IMR-90 (cell line): ENCODE measurements at regions not wholly inside any gene's neighbourhood (a gene's known extent, or its start where the extent isn't known, plus 50 kb on each side); places are given as distances from the start of the nearest gene placed in this dataset.

Experiments used
- ATAC-seq: fragments of 200-7000 bp; cut with Tn5 transposase; 2 replicates; pipeline ENCODE4 v1.9.1; 2020; ENCODE audit warnings: low read depth, mild to moderate bottlenecking, moderate library complexity
- BruUV-seq: library from RNA; stranded (reverse); fragments of 400-500 nt; replicated peaks from 2 replicates; lab custom pipeline; 2021; lab: Mats Ljungman, UMichigan
- CTCF ChIA-PET: fragments of 300-600 bp; formaldehyde crosslinking; extraction: SDS; loops from one replicate; lab custom pipeline; 2021; ENCODE audit warnings: antibody characterized with exemption; lab: Yijun Ruan, JAX
- POLR2A ChIA-PET: fragments of 300-600 bp; sonication (Branson Sonifier 250); formaldehyde crosslinking; loops from one replicate; lab custom pipeline; 2022; ENCODE audit warnings: antibody characterized with exemption; ENCODE audit not compliant: unreplicated experiment; lab: Charles Lee
- DNase-seq: peaks from one replicate; pipeline ENCODE4 v3.0.0; 2013
- H2AFZ ChIP-seq: replicated peaks from 2 replicates; pipeline ENCODE3; 2013; ENCODE audit warnings: low read length, mild to moderate bottlenecking; ENCODE audit not compliant: poor library complexity
- H2AK5ac ChIP-seq: 2 replicates; pipeline ENCODE4 v1.6.1; 2013; ENCODE audit warnings: low read depth, low read length, inconsistent platforms
- H2AK9ac ChIP-seq: replicated peaks from 2 replicates; pipeline ENCODE3; 2013; ENCODE audit warnings: mild to moderate bottlenecking, low read depth, low read length, moderate library complexity; ENCODE audit not compliant: poor library complexity
- H2BK120ac ChIP-seq: 2 replicates; pipeline ENCODE4 v1.6.1; 2013; ENCODE audit warnings: low read depth, low read length, inconsistent platforms
- H2BK15ac ChIP-seq: 3 replicates; pipeline ENCODE4 v1.6.1; 2013; ENCODE audit warnings: low read depth, low read length, inconsistent platforms
- H2BK20ac ChIP-seq: 2 replicates; pipeline ENCODE4 v1.6.1; 2013; ENCODE audit warnings: low read depth, mild to moderate bottlenecking, inconsistent platforms, low read length, moderate library complexity
- H2BK5ac ChIP-seq: 2 replicates; pipeline ENCODE4 v1.6.1; 2013; ENCODE audit warnings: mild to moderate bottlenecking, low read depth, low read length, inconsistent platforms; ENCODE audit not compliant: poor library complexity, severe bottlenecking
- H3K14ac ChIP-seq: replicated peaks from 2 replicates; pipeline ENCODE4 v1.6.1; 2013; ENCODE audit warnings: low read depth, low read length, inconsistent platforms
- H3K18ac ChIP-seq: 2 replicates; pipeline ENCODE4 v1.6.1; 2013; ENCODE audit warnings: low read depth, low read length, control low read depth
- H3K23ac ChIP-seq: 2 replicates; pipeline ENCODE4 v1.6.1; 2013; ENCODE audit warnings: low read depth, low read length, inconsistent platforms
- H3K27ac ChIP-seq: 2 replicates; pipeline ENCODE4 v1.5.1; 2013; ENCODE audit warnings: mild to moderate bottlenecking, control low read depth, low read length; ENCODE audit not compliant: insufficient read depth
- H3K27me3 ChIP-seq: 2 replicates; pipeline ENCODE4 v1.6.1; 2013; ENCODE audit warnings: low read length; ENCODE audit not compliant: control insufficient read depth, insufficient read depth
- H3K36me3 ChIP-seq: 2 replicates; pipeline ENCODE4 v1.6.1; 2013; ENCODE audit warnings: low read length, mixed read lengths; ENCODE audit not compliant: control insufficient read depth, insufficient read depth
- H3K4ac ChIP-seq: 2 replicates; pipeline ENCODE4 v1.6.1; 2013; ENCODE audit warnings: low read depth, low read length, inconsistent platforms
- H3K4me1 ChIP-seq: 2 replicates; pipeline ENCODE4 v1.6.1; 2013; ENCODE audit warnings: low read length, mixed read lengths; ENCODE audit not compliant: control insufficient read depth, insufficient read depth
- H3K4me2 ChIP-seq: 2 replicates; pipeline ENCODE4 v1.6.1; 2013; ENCODE audit warnings: low read depth, mild to moderate bottlenecking, control low read depth, low read length, moderate library complexity
- H3K4me3 ChIP-seq: 2 replicates; pipeline ENCODE4 v1.5.1; 2013; ENCODE audit warnings: low read depth, mild to moderate bottlenecking, control low read depth, low read length, moderate library complexity; ENCODE audit not compliant: insufficient read depth
- H3K56ac ChIP-seq: 2 replicates; pipeline ENCODE4 v1.6.1; 2013; ENCODE audit warnings: low read length, inconsistent platforms; ENCODE audit not compliant: insufficient read depth; ENCODE audit errors: extremely low read depth
- H3K79me1 ChIP-seq, 2 experiments: 2 replicates each; pipeline ENCODE4 v1.6.1; 2013; ENCODE audit warnings: low read length in 2 of 2, inconsistent platforms in 1 of 2, low read depth in 1 of 2
- H3K9ac ChIP-seq: 2 replicates; pipeline ENCODE4 v1.6.1; 2013; ENCODE audit warnings: low read depth, low read length, control low read depth
- H3K9me1 ChIP-seq: 2 replicates; pipeline ENCODE4 v1.6.1; 2013; ENCODE audit warnings: low read length, inconsistent platforms; ENCODE audit not compliant: insufficient read depth
- H3K9me3 ChIP-seq: 2 replicates; pipeline ENCODE4 v1.6.1; 2013; ENCODE audit warnings: low read length; ENCODE audit not compliant: control insufficient read depth, insufficient read depth
- H4K20me1 ChIP-seq: 2 replicates; pipeline ENCODE4 v1.6.1; 2013; ENCODE audit warnings: low read length, inconsistent platforms; ENCODE audit not compliant: insufficient read depth
- H4K5ac ChIP-seq: 2 replicates; pipeline ENCODE4 v1.6.1; 2013; ENCODE audit warnings: mild to moderate bottlenecking, low read depth, low read length, control low read depth
- H4K8ac ChIP-seq, 2 experiments: 2 replicates each; pipeline ENCODE4 v1.6.1; 2013; ENCODE audit warnings: low read depth in 2 of 2, low read length in 2 of 2, control low read depth in 1 of 2, inconsistent platforms in 1 of 2
- H4K91ac ChIP-seq: 2 replicates; pipeline ENCODE4 v1.6.1; 2013; ENCODE audit warnings: low read depth, low read length, inconsistent platforms; ENCODE audit not compliant: insufficient read depth
- BHLHE40 ChIP-seq: fragments of 150-350 bp; IDR thresholded peaks from 2 replicates; pipeline ENCODE4 v1.6.1; 2016; ENCODE audit warnings: mild to moderate bottlenecking, low read depth, low read length
- CEBPB ChIP-seq: IDR thresholded peaks from 2 replicates; pipeline ENCODE4 v1.6.1; 2012; ENCODE audit warnings: low read depth, low read length, improper control_type of control experiment
- CHD1 ChIP-seq: IDR thresholded peaks from 2 replicates; pipeline ENCODE4 v1.6.1; 2012; ENCODE audit warnings: low read depth, low read length, improper control_type of control experiment
- FOS ChIP-seq: fragments of 150-350 bp; IDR thresholded peaks from 2 replicates; pipeline ENCODE4 v1.6.1; 2016; ENCODE audit warnings: low read depth, low read length
- MAFK ChIP-seq: IDR thresholded peaks from 2 replicates; pipeline ENCODE4 v1.6.1; 2012; ENCODE audit warnings: low read depth, low read length, improper control_type of control experiment
- MAZ ChIP-seq: IDR thresholded peaks from 2 replicates; pipeline ENCODE4 v1.6.1; 2012; ENCODE audit warnings: low read depth, mild to moderate bottlenecking, low read length, improper control_type of control experiment, moderate library complexity, borderline replicate concordance
- MXI1 ChIP-seq: IDR thresholded peaks from 2 replicates; pipeline ENCODE4 v1.6.1; 2012; ENCODE audit warnings: low read depth, mild to moderate bottlenecking, low read length, moderate library complexity, borderline replicate concordance
- NFE2L2 ChIP-seq: fragments of 150-350 bp; IDR thresholded peaks from 2 replicates; pipeline ENCODE4 v1.6.1; 2016; ENCODE audit warnings: low read depth, mild to moderate bottlenecking, low read length
- POLR2A ChIP-seq: IDR thresholded peaks from 2 replicates; pipeline ENCODE4 v1.6.1; 2012; ENCODE audit warnings: mild to moderate bottlenecking, low read depth, low read length
- RAD21 ChIP-seq: IDR thresholded peaks from 2 replicates; pipeline ENCODE4 v1.6.1; 2012; ENCODE audit warnings: low read length, improper control_type of control experiment
- RCOR1 ChIP-seq: IDR thresholded peaks from 2 replicates; pipeline ENCODE4 v1.6.1; 2012; ENCODE audit warnings: mild to moderate bottlenecking, low read length, improper control_type of control experiment; ENCODE audit not compliant: insufficient replicate concordance
- RFX5 ChIP-seq: IDR thresholded peaks from 2 replicates; pipeline ENCODE4 v1.8.0; 2012; ENCODE audit warnings: low read depth, mild to moderate bottlenecking, low read length, moderate library complexity
- SMC3 ChIP-seq: fragments of 150-350 bp; IDR thresholded peaks from 2 replicates; pipeline ENCODE4 v1.6.1; 2016; ENCODE audit warnings: low read depth, mild to moderate bottlenecking, antibody characterized with exemption, low read length, moderate library complexity
- WGBS, 2 experiments: methylation state at CpG; one replicate each; pipeline versions ENCODE4 v1.1.5 to v1.1.7; 2013; ENCODE audit warnings: missing lambda C conversion rate in 2 of 2; ENCODE audit not compliant: insufficient read length in 1 of 2; ENCODE audit errors: extremely low coverage in 2 of 2; 5-methylcytosine and 5-hydroxymethylcytosine counted together
- dilution Hi-C: fragments of 300-500 bp; cut with HindIII; formaldehyde crosslinking; loops from one replicate; pipeline ENCODE4 v1.14.3; 2018; ENCODE audit warnings: low sequenced_read_pairs; ENCODE audit not compliant: unreplicated experiment
- in situ Hi-C: fragments of 300-500 bp; cut with MboI; formaldehyde crosslinking; loops from 3 replicates; pipeline ENCODE4 v1.14.3; 2019; ENCODE audit warnings: low sequenced_read_pairs, inconsistent platforms, mixed read lengths
- intact Hi-C: fragments of 100-400 bp; cut with micrococcal nuclease; formaldehyde crosslinking; loops from 2 replicates; pipeline ENCODE4 v1.10.0; 2022
- TF ChIP-seq, protein P1 (sequence below): conservative IDR thresholded peaks from 2 replicates; pipeline ENCODE4 v1.5.1; 2012; ENCODE audit warnings: mild to moderate bottlenecking, low read depth, low read length, improper control_type of control experiment
- TF ChIP-seq, protein P2 (sequence below): fragments of 150-350 bp; IDR thresholded peaks from 2 replicates; pipeline ENCODE4 v1.6.1; 2016; ENCODE audit warnings: low read depth, mild to moderate bottlenecking, low read length, moderate library complexity, borderline replicate concordance
- TF ChIP-seq, protein P3 (sequence below): fragments of 150-350 bp; IDR thresholded peaks from 2 replicates; pipeline ENCODE4 v1.6.1; 2017; ENCODE audit warnings: mild to moderate bottlenecking, antibody characterized with exemption, low read length, low read depth

DNA sequence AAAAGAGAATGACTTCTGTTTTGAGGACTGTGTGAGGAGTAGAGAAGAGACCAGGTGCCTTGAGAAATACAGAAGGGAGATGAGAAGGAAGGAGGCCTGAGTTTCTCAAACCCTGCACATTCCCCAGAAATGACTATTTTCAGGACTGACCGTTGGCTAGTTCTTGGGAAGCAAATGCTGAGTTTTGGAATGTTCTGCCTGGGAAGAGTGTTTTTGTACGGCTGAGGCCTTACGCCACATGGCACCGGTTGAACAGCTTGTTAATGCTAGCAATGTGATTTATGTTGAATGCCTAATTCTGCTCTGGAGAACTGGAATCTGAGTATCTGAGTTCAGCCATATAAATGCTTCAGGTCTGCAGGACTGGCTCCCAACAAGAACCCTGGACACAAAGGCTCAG lies 152.7 kb upstream of the ADAMTS16 start:
- intact Hi-C loops, result no loop called here
- WGBS, 2 experiments, result no CpG with 5 or more reads among the region's 4 CpGs
- no peak overlapping the region for H4K8ac ChIP-seq
- dilution Hi-C loops, result no loop called here
- ChIA-PET POLR2A (no interaction called here), CTCF (no interaction called here)
- peaks cover 17% of the 10 kb centered on the region for H3K9me3 ChIP-seq
- H2BK15ac ChIP-seq, result no peak overlapping the region
- H2AFZ ChIP-seq, result no peak overlapping the region
- no peak overlapping the region for H3K56ac ChIP-seq
- no peak overlapping the region for H2BK5ac ChIP-seq
- no peaks in the 10 kb centered on the region for H3K79me1 ChIP-seq
- no peak overlapping the region for H3K9ac ChIP-seq
- H3K27ac ChIP-seq, result no peak overlapping the region
- no peaks in the 10 kb centered on the region for H4K20me1 ChIP-seq
- no peaks in the 10 kb centered on the region for H3K9me1 ChIP-seq
- H3K27me3 ChIP-seq, result no peaks in the 10 kb centered on the region
- BruUV-seq, result no TSS peak
- no peak overlapping the region for H3K4me3 ChIP-seq
- H4K91ac ChIP-seq, result no peak overlapping the region
- no peak overlapping the region for H3K18ac ChIP-seq
- no peak overlapping the region for H3K14ac ChIP-seq
- in situ Hi-C loops, result no loop called here
- no peaks in the 10 kb centered on the region for H3K4me1 ChIP-seq
- no peak overlapping the region for H3K23ac ChIP-seq
- no peak overlapping the region for H3K4me2 ChIP-seq
- no peak for ATAC-seq
- H3K36me3 ChIP-seq, result no peaks in the 10 kb centered on the region
- no peak overlapping the region for H2AK9ac ChIP-seq
- no peak overlapping the region for H2BK120ac ChIP-seq
- H4K5ac ChIP-seq, result no peak overlapping the region
- H2BK20ac ChIP-seq, result no peak overlapping the region
- no peak overlapping the region for H3K4ac ChIP-seq
- DNase-seq, result no peak
- no peak overlapping the region for H2AK5ac ChIP-seq
- TF ChIP-seq CHD1, result no peak
- no peak for TF ChIP-seq NFE2L2
- TF ChIP-seq SMC3, result no peak
- no peak for TF ChIP-seq MAZ
- TF ChIP-seq FOS, result no peak
- no peak for TF ChIP-seq RFX5
- TF ChIP-seq CEBPB, result no peak
- TF ChIP-seq, protein P1, sequence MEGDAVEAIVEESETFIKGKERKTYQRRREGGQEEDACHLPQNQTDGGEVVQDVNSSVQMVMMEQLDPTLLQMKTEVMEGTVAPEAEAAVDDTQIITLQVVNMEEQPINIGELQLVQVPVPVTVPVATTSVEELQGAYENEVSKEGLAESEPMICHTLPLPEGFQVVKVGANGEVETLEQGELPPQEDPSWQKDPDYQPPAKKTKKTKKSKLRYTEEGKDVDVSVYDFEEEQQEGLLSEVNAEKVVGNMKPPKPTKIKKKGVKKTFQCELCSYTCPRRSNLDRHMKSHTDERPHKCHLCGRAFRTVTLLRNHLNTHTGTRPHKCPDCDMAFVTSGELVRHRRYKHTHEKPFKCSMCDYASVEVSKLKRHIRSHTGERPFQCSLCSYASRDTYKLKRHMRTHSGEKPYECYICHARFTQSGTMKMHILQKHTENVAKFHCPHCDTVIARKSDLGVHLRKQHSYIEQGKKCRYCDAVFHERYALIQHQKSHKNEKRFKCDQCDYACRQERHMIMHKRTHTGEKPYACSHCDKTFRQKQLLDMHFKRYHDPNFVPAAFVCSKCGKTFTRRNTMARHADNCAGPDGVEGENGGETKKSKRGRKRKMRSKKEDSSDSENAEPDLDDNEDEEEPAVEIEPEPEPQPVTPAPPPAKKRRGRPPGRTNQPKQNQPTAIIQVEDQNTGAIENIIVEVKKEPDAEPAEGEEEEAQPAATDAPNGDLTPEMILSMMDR, result no peak
- no peak for TF ChIP-seq RCOR1
- no peak for TF ChIP-seq BHLHE40
- TF ChIP-seq, protein P2, sequence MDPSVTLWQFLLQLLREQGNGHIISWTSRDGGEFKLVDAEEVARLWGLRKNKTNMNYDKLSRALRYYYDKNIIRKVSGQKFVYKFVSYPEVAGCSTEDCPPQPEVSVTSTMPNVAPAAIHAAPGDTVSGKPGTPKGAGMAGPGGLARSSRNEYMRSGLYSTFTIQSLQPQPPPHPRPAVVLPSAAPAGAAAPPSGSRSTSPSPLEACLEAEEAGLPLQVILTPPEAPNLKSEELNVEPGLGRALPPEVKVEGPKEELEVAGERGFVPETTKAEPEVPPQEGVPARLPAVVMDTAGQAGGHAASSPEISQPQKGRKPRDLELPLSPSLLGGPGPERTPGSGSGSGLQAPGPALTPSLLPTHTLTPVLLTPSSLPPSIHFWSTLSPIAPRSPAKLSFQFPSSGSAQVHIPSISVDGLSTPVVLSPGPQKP, result no peak
- no peak for TF ChIP-seq RAD21
- TF ChIP-seq, protein P3, sequence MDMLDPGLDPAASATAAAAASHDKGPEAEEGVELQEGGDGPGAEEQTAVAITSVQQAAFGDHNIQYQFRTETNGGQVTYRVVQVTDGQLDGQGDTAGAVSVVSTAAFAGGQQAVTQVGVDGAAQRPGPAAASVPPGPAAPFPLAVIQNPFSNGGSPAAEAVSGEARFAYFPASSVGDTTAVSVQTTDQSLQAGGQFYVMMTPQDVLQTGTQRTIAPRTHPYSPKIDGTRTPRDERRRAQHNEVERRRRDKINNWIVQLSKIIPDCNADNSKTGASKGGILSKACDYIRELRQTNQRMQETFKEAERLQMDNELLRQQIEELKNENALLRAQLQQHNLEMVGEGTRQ, result no peak
- TF ChIP-seq POLR2A, result no peak
- no peak for TF ChIP-seq MXI1
- TF ChIP-seq MAFK, result no peak
